Thyroid gland (tissue), 4 donors: ENCODE measurements at regions not wholly inside any gene's neighbourhood (a gene's known extent, or its start where the extent isn't known, plus 50 kb on each side); places are given as distances from the start of the nearest gene placed in this dataset.

Source experiments
- DNase-seq, 2 donors: peaks; one replicate each; pipeline ENCODE4 v3.0.0-alpha.2; 2019
- H3K27ac ChIP-seq, 3 donors: fragments of 200-600 bp; sonication (generic); 1 replicate in 2 of 3; 2 replicates in 1 of 3; pipeline ENCODE4 v1.5.1; 2016 to 2019; ENCODE audit warnings: mild to moderate bottlenecking in 1 of 3, moderate library complexity in 1 of 3
- H3K27me3 ChIP-seq: fragments of 200-600 bp; sonication (generic); one replicate; pipeline ENCODE4 v1.5.1; 2019
- H3K36me3 ChIP-seq, 2 donors: fragments of 200-600 bp; sonication (generic); one replicate each; pipeline ENCODE4 v1.5.1; 2016 to 2019
- H3K4me1 ChIP-seq, 2 donors: fragments of 200-600 bp; sonication (generic); one replicate each; pipeline ENCODE4 v1.5.1; 2017 to 2019
- H3K4me3 ChIP-seq, 3 donors: fragments of 200-600 bp; sonication (generic); replicated peaks in 1 of 3; 1 replicate in 2 of 3; 2 replicates in 1 of 3; pipeline ENCODE4 v1.5.1; 2016; ENCODE audit warnings: mild to moderate bottlenecking in 1 of 3
- H3K9me3 ChIP-seq: fragments of 200-600 bp; sonication (generic); one replicate; pipeline ENCODE4 v1.5.1; 2017
- CTCF ChIP-seq, 6 experiments: fragments of 200-600 bp in 3 of 6; fragments of 450-650 bp in 3 of 6; sonication (generic) in 3 of 6; IDR thresholded peaks; one replicate each; pipeline ENCODE4 v1.5.1; 2016 to 2019; ENCODE audit warnings: antibody characterized with exemption in 6 of 6, mild to moderate bottlenecking in 2 of 6, inconsistent platforms in 1 of 6, moderate library complexity in 1 of 6
- POLR2A ChIP-seq, 2 donors: fragments of 450-650 bp; IDR thresholded peaks; one replicate each; pipeline ENCODE4 v1.6.1; 2017; ENCODE audit warnings: antibody characterized with exemption in 2 of 2, mild to moderate bottlenecking in 2 of 2, moderate library complexity in 1 of 2
- WGBS, 2 donors: methylation state at CpG; one replicate each; pipeline ENCODE4 v1.1.5; 2017; 5-methylcytosine and 5-hydroxymethylcytosine counted together
- intact Hi-C: fragments of 100-400 bp; cut with DNase I; formaldehyde crosslinking; loops from one replicate; pipeline ENCODE4 v1.15.1; 2023

DNA sequence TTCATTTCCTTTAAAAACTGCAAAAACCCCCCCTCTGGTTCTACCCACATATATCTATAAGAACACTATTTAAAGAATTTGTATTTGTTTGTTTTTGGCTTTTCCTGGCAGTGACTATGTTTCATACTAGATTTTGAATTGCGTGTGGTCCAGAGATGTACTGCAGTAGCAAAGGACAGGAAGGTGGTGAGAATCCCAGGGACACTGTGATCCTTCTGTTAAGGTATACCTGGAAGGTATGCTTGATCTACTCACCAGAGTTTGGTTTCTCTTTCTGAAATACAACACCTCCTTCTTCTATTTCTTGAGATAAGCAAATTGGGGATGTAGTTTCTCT lies 129.6 kb upstream of the RASGEF1B start:
- Histone ChIP-seq H3K4me3 (no peak overlapping the region), H3K4me1 (no peaks in the 10 kb centered on the region), H3K27me3 (no peaks in the 10 kb centered on the region), H3K36me3 (no peaks in the 10 kb centered on the region), H3K27ac (no peak overlapping the region), H3K9me3 (no peaks in the 10 kb centered on the region)
- TF ChIP-seq POLR2A (IDR thresholded peaks at IDR 0.05) (no peak), CTCF (IDR thresholded peaks at IDR 0.05) (no peak)
- no peak for DNase-seq
- WGBS, 2 donors = 79 to 93% methylated on average over 1 of the region's 1 CpG
- intact Hi-C loops = no loop called here

- no peaks in the 10 kb centered on the region for H3K4me1 ChIP-seq
- 79 to 82% methylated on average over 18 of the region's 18 CpGs for WGBS, 2 donors
These were observed 129.0 kb upstream of the RASGEF1B start for GRCh38 chr4:81600520-81601357.

DNA sequence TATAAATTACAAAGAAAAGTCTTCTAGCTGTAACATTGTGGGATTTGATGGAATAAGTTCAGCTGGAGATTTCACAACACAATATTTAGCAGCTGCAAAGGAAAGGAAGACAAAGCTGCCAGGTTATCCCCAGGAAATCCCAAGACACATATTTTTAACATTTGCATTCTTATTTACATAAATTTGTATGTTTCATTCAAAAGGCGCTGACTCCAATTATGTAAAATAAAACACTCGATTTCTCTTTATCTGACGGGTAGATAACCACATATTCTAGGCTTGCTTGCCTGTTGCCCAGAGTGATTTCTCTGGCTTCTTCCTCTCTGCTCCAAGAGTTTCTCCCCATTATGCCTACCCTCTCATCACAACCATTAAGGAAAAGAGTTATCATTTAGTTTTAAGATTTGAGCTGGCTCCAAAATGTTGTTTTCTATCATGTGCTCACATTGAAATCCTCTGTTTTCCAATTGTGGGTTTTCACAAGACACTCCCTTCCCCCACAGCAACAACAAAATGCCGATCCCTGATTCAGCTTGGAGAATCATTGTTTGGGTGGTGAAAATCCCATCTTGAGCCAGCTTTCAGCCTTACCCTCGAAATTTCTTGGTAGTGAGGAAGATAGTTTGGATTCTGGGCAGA lies 128.2 kb upstream of the RASGEF1B start:
- no peak overlapping the region for H3K27ac ChIP-seq
- H3K4me3 ChIP-seq = no peak overlapping the region
- no peaks in the 10 kb centered on the region for H3K4me1 ChIP-seq
- no peaks in the 10 kb centered on the region for H3K36me3 ChIP-seq
- no peaks in the 10 kb centered on the region for H3K27me3 ChIP-seq
- TF ChIP-seq CTCF (IDR thresholded peaks at IDR 0.05) (no peak), POLR2A (IDR thresholded peaks at IDR 0.05) (no peak)
- no peak for DNase-seq
- WGBS, 2 donors = 53 to 71% methylated on average over 5 of the region's 5 CpGs
- no peaks in the 10 kb centered on the region for H3K9me3 ChIP-seq
- intact Hi-C loops = no loop called here

More at GRCh38 chr4:81600520-81601357, 129.0 kb upstream of the RASGEF1B start:
- Histone ChIP-seq H3K27ac (no peak overlapping the region), H3K9me3 (no peaks in the 10 kb centered on the region), H3K36me3 (no peaks in the 10 kb centered on the region), H3K4me3 (no peak overlapping the region), H3K27me3 (no peaks in the 10 kb centered on the region)
- intact Hi-C loops = no loop called here
- DNase-seq = no peak
- TF ChIP-seq CTCF (IDR thresholded peaks at IDR 0.05) (no peak), POLR2A (IDR thresholded peaks at IDR 0.05) (no peak)

DNA sequence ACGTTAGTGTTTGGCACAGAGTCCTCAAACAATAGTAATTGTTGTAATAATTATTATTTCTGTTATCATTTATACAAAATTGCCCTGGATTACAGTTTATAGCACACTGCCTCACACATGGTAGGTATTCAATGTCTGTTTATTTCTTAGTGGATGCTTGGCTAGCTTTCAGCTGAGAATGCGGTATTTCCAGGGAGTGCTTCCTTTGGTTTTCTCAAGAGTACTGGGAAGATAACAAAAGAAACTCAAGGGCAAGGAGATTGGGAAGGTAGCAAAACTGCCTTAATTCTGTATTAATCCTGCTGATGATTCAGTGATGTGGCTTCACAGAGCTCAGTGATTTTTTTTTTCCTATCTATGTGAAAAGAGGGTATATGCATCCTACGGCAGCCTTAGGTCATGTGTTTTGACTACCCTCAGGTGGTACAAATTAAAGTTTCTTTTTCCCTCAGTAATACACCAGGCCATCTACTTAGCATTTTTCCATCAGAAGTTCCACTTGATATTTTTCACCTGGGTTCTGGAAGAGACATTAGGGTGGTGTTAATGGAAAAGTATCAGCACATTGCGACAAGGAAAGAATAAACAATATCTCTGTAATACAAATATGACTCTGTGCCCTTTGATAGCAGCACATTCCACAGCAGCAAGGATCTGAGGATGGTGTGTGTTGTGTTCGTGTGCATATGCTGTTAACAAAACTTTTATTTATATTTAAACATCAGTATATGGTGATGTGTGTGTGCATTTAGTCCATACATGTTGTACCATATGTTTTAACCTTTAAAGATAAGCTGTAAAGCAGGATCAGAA lies 124.3 kb upstream of the RASGEF1B start:
- 56 to 63% methylated on average over 5 of the region's 5 CpGs for WGBS, 2 donors
- H3K36me3 ChIP-seq = no peaks in the 10 kb centered on the region
- no peaks in the 10 kb centered on the region for H3K27me3 ChIP-seq
- no peak for DNase-seq
- H3K9me3 ChIP-seq = no peaks in the 10 kb centered on the region
- no peaks in the 10 kb centered on the region for H3K4me1 ChIP-seq
- intact Hi-C loops = no loop called here
- no peak overlapping the region for H3K4me3 ChIP-seq
- no peak overlapping the region for H3K27ac ChIP-seq
- TF ChIP-seq POLR2A (IDR thresholded peaks at IDR 0.05) = no peak
- no peak for TF ChIP-seq CTCF (IDR thresholded peaks at IDR 0.05)
